BE2C (cell line): ENCODE measurements at regions not wholly inside any gene's neighbourhood (a gene's known extent, or its start where the extent isn't known, plus 50 kb on each side); places are given as distances from the start of the nearest gene placed in this dataset.

Source experiments
- DNase-seq: peaks from one replicate; pipeline ENCODE4 v3.0.0-alpha.2; 2020
- H3K27me3 ChIP-seq: fragments of 250-450 bp; sonication (Bioruptor Pico); 2 replicates; pipeline ENCODE4 v1.5.1; 2020; ENCODE audit warnings: mild to moderate bottlenecking
- H3K36me3 ChIP-seq: fragments of 250-450 bp; sonication (Bioruptor Pico); 2 replicates; pipeline ENCODE4 v1.5.1; 2020; ENCODE audit warnings: mild to moderate bottlenecking
- H3K4me1 ChIP-seq: fragments of 250-450 bp; sonication (Bioruptor Pico); 2 replicates; pipeline ENCODE4 v1.5.1; 2020
- H3K4me3 ChIP-seq: 2 replicates; pipeline ENCODE4 v1.5.1; 2011; ENCODE audit warnings: low read depth, low read length
- H3K9me3 ChIP-seq: fragments of 250-450 bp; sonication (Bioruptor Pico); 2 replicates; pipeline ENCODE4 v1.5.1; 2020
- CTCF ChIP-seq: IDR thresholded peaks from 2 replicates; pipeline ENCODE4 v1.5.1; 2012; ENCODE audit warnings: mild to moderate bottlenecking, low read depth, low read length

GRCh38 chr2:12834239-12834638 is 117.5 kb downstream of the TRIB2 start:
- no peaks in the 10 kb centered on the region for H3K27me3 ChIP-seq
- H3K4me3 ChIP-seq: no peak overlapping the region
- H3K4me1 ChIP-seq: no peaks in the 10 kb centered on the region
- TF ChIP-seq CTCF: no peak
- DNase-seq: no peak
- H3K36me3 ChIP-seq: no peaks in the 10 kb centered on the region
- H3K9me3 ChIP-seq: no peaks in the 10 kb centered on the region

- Histone ChIP-seq H3K36me3 (no peaks in the 10 kb centered on the region), H3K27me3 (no peaks in the 10 kb centered on the region), H3K4me1 (no peaks in the 10 kb centered on the region), H3K4me3 (no peak overlapping the region), H3K9me3 (no peaks in the 10 kb centered on the region)
- DNase-seq: no peak
- no peak for TF ChIP-seq CTCF
Measured at GRCh38 chr2:12835733-12836132, 119.0 kb downstream of the TRIB2 start.

GRCh38 chr2:12839339-12839738 is 122.6 kb downstream of the TRIB2 start:
- Histone ChIP-seq H3K9me3 (no peaks in the 10 kb centered on the region), H3K4me1 (no peaks in the 10 kb centered on the region), H3K36me3 (no peaks in the 10 kb centered on the region), H3K27me3 (no peaks in the 10 kb centered on the region), H3K4me3 (no peak overlapping the region)
- TF ChIP-seq CTCF: no peak
- DNase-seq: no peak

- no peak for TF ChIP-seq CTCF
- H3K4me1 ChIP-seq: no peaks in the 10 kb centered on the region
- no peak overlapping the region for H3K4me3 ChIP-seq
- no peak for DNase-seq
- H3K27me3 ChIP-seq: no peaks in the 10 kb centered on the region
- no peaks in the 10 kb centered on the region for H3K36me3 ChIP-seq
- H3K9me3 ChIP-seq: no peaks in the 10 kb centered on the region
Measured at GRCh38 chr2:12841021-12841420, 124.3 kb downstream of the TRIB2 start.

- DNase-seq: no peak
- Histone ChIP-seq H3K4me1 (no peaks in the 10 kb centered on the region), H3K4me3 (no peak overlapping the region), H3K9me3 (no peaks in the 10 kb centered on the region), H3K36me3 (no peaks in the 10 kb centered on the region), H3K27me3 (no peaks in the 10 kb centered on the region)
- TF ChIP-seq CTCF: no peak
Measured at GRCh38 chr2:12842917-12843316, 126.2 kb downstream of the TRIB2 start.

GRCh38 chr2:12844511-12844910 is 127.8 kb downstream of the TRIB2 start:
- Histone ChIP-seq H3K4me1 (no peaks in the 10 kb centered on the region), H3K36me3 (no peaks in the 10 kb centered on the region), H3K27me3 (no peaks in the 10 kb centered on the region), H3K4me3 (no peak overlapping the region), H3K9me3 (no peaks in the 10 kb centered on the region)
- DNase-seq: no peak
- TF ChIP-seq CTCF: no peak
